GM18951 (cell line): ENCODE measurements at regions not wholly inside any gene's neighbourhood (a gene's known extent, or its start where the extent isn't known, plus 50 kb on each side); places are given as distances from the start of the nearest gene placed in this dataset.
"Not testable (repeated sequence)": the region's sequence is repeated elsewhere in the genome, so short reads cannot be mapped to it uniquely, and the experiment has no call there.

Experiments used
- POLR2A ChIP-seq: IDR thresholded peaks from 4 replicates; pipeline ENCODE4 v1.6.1; 2011; ENCODE audit warnings: mild to moderate bottlenecking; ENCODE audit not compliant: insufficient read length, insufficient read depth; ENCODE audit errors: extremely low read depth
- in situ Hi-C: fragments of 300-500 bp; cut with MboI; formaldehyde crosslinking; loops from one replicate; pipeline ENCODE4 v1.12.0; 2022; ENCODE audit warnings: low sequenced_read_pairs, mixed read lengths, inconsistent platforms; ENCODE audit not compliant: unreplicated experiment

DNA sequence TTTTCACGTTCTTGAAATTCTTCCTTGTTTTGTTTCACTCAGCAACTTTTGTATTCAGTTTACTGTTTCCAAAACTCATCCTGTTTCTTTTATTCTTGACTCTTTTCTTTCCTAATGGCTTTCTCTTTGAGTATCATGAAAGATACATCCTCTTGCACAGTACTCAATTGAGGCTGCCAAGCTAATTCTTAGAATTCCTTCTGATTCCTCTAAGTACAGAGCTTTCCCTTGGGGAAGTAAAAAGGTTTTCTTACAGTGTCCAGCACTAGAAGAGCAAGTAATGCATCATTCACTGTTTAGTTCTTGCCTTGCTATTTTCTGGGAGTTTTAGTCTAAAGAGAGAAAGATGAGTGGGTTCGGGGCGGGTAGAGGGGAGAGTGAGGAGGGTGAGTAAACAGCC is 154.1 kb downstream of the NEDD1 start:
- in situ Hi-C loops, result no loop called here
- TF ChIP-seq POLR2A, result no peak

- in situ Hi-C loops, result no loop called here
- TF ChIP-seq POLR2A, result no peak
These were observed 156.4 kb downstream of the NEDD1 start for GRCh38 chr12:97063292-97063935.

GRCh38 chr12:97075161-97075933 is 168.3 kb downstream of the NEDD1 start:
- TF ChIP-seq POLR2A, result no peak
- in situ Hi-C loops, result no loop called here

- in situ Hi-C loops, result no loop called here
- no peak for TF ChIP-seq POLR2A
These were observed 169.0 kb downstream of the NEDD1 start for GRCh38 chr12:97075934-97076630.

GRCh38 chr12:97076912-97077311 is 169.9 kb downstream of the NEDD1 start:
- in situ Hi-C loops, result not testable (repeated sequence)

DNA sequence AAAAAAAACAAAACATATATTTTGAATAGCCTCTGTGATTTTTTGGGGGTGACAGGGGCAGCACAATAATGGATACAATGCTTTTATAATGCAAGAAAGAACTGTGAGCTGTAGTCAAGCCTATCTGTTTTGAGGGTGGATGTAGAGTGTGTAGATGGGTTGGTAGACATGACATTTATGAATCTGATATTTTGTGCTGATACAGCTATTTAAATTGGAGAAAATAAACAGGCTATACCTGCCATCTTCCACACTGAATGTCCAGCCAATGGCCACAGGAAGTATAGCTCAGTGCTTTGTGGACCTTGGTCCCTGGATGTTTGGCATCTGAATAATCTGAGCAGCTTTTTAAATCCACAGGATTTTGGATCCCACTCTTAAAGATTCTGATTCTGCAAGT is 175.0 kb downstream of the NEDD1 start:
- in situ Hi-C loops, result no loop called here
- TF ChIP-seq POLR2A, result no peak

DNA sequence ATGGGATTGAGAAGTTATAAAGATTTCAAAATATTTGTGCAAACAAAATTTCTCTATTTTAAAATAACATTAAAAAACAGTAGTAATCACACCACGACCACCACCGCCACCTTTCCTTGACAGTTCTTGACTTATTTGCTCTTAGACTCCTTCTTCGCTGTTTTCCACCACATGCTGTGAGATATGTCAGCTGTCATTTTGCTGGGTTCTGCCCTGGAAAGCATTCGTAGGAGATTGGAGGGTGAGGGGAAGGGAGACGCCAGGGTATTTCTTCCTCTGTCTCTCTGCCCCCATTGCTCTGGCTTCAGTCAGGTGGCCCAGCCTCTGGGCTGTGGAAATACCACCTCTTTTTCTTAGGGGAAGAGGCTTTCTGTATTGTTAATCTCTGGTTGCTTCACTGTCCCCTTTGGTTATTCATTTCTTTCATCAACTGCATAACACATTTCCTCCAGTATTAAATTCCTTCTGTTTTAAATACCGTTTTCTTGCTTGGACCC is 186.2 kb downstream of the NEDD1 start:
- TF ChIP-seq POLR2A, result no peak
- in situ Hi-C loops, result no loop called here

GRCh38 chr12:97097734-97098133 is 190.7 kb downstream of the NEDD1 start:
- in situ Hi-C loops, result no loop called here
- no peak for TF ChIP-seq POLR2A

- TF ChIP-seq POLR2A, result no peak
- in situ Hi-C loops, result no loop called here
These were observed 202.4 kb downstream of the NEDD1 start for GRCh38 chr12:97109441-97109840.

- in situ Hi-C loops, result no loop called here
- TF ChIP-seq POLR2A, result no peak
These were observed 205.1 kb downstream of the NEDD1 start for GRCh38 chr12:97112136-97112535.

- in situ Hi-C loops, result no loop called here
- TF ChIP-seq POLR2A, result no peak
These were observed 211.8 kb downstream of the NEDD1 start for GRCh38 chr12:97118796-97119375.

DNA sequence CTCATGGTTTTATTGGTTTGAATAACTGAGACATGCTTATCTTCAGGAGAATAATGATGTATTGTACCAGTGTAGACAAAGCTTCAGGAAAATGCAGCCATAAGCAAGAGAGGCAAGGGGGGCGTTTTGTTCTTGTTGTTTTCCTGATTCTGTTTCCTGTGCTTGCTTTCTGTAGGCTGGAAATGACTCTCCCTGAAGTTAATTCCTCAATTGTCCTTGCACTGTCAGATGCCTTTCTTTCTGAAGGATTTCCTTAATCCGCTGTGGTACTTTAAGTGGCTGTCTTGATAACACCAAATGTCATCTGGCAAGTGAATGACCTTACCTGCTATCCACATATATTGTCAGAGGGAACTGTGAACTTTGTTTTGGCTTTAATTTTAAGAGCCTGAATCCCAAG is 220.0 kb downstream of the NEDD1 start:
- no peak for TF ChIP-seq POLR2A
- in situ Hi-C loops, result loop anchor here (25.0 kb wide), 1 partner anchor 1260 kb away; no protein-coding TSS in a partner anchor
